HCT116 (cell line): ENCODE measurements at regions not wholly inside any gene's neighbourhood (a gene's known extent, or its start where the extent isn't known, plus 50 kb on each side); places are given as distances from the start of the nearest gene placed in this dataset.

Experiments
- ATAC-seq: fragments of 200-7000 bp; cut with Tn5 transposase; 2 replicates; pipeline ENCODE4 v1.9.1; 2020; ENCODE audit warnings: mild to moderate bottlenecking, moderate library complexity
- BruUV-seq: library from RNA; stranded (reverse); fragments of 400-500 nt; replicated peaks from 2 replicates; lab custom pipeline; 2021; lab: Mats Ljungman, UMichigan
- CTCF ChIA-PET: fragments of 300-600 bp; sonication (Branson Sonifier 250); formaldehyde crosslinking; loops from one replicate; lab custom pipeline; 2021; ENCODE audit warnings: antibody characterized with exemption; lab: Charles Lee
- POLR2A ChIA-PET: fragments of 300-600, 350-600 bp; sonication (Branson Sonifier 250); formaldehyde crosslinking; loops from one replicate; lab custom pipeline; 2021; ENCODE audit warnings: antibody characterized with exemption; lab: Charles Lee
- RAD21 ChIA-PET, 2 experiments: fragments of 300-600 bp; sonication (Branson Sonifier 250); formaldehyde crosslinking; loops; one replicate each; lab custom pipeline; 2023; ENCODE audit warnings: low total read pairs in 2 of 2; ENCODE audit not compliant: uncharacterized antibody in 2 of 2, unreplicated experiment in 2 of 2, low non-redundant PET in 1 of 2; lab: Charles Lee
- DNase-seq: peaks from one replicate; pipeline ENCODE4 v3.0.0-alpha.2; 2010; ENCODE audit warnings: low read depth, low spot score
- H2AFZ ChIP-seq: fragments of 200-600 bp; shearing (Covaris generic), sonication (generic); 2 replicates; pipeline ENCODE4 v1.6.1; 2017; ENCODE audit warnings: low read depth, mixed run types, mixed read lengths, antibody characterized with exemption, low read length; ENCODE audit not compliant: poor library complexity, severe bottlenecking
- H3K27ac ChIP-seq: 2 replicates; pipeline ENCODE4 v1.5.1; 2012; ENCODE audit warnings: low read depth, low read length
- H3K27me3 ChIP-seq: fragments of 200-600 bp; sonication (generic); 2 replicates; pipeline ENCODE4 v1.6.1; 2016; ENCODE audit warnings: mixed run types, low read length, mixed read lengths; ENCODE audit not compliant: insufficient read depth
- H3K36me3 ChIP-seq, 2 experiments: fragments of 200-500 bp in 1 of 2; fragments of 200-600 bp in 1 of 2; sonication (Bioruptor generic) in 1 of 2; sonication (generic) in 1 of 2; 2 replicates each; pipeline versions ENCODE4 v1.5.1 to v1.6.1; 2014 to 2016; ENCODE audit warnings: low read length in 2 of 2, inconsistent platforms in 1 of 2, mixed read lengths in 1 of 2, mixed run types in 1 of 2; ENCODE audit not compliant: insufficient read depth in 2 of 2, control insufficient read depth in 1 of 2
- H3K4me1 ChIP-seq, 2 experiments: fragments of 200-600 bp in 1 of 2; sonication (generic) in 1 of 2; 2 replicates each; pipeline versions ENCODE4 v1.5.1 to v1.6.1; 2012 to 2017; ENCODE audit warnings: low read length in 2 of 2, inconsistent platforms in 1 of 2, mild to moderate bottlenecking in 1 of 2, mixed read lengths in 1 of 2, mixed run types in 1 of 2, moderate library complexity in 1 of 2; ENCODE audit not compliant: insufficient read depth in 2 of 2, control insufficient read depth in 1 of 2
- H3K4me2 ChIP-seq: fragments of 200-600 bp; sonication (generic); 2 replicates; pipeline ENCODE4 v1.6.1; 2017; ENCODE audit warnings: mixed run types, low read length, mixed read lengths
- H3K4me3 ChIP-seq, 2 experiments: fragments of 200-600 bp in 1 of 2; sonication (generic) in 1 of 2; replicated peaks in 1 of 2; 2 replicates each; pipeline ENCODE4 v1.5.1; 2011 to 2016; ENCODE audit warnings: low read length in 2 of 2, control low read depth in 1 of 2, low read depth in 1 of 2, mild to moderate bottlenecking in 1 of 2, mixed read lengths in 1 of 2, mixed run types in 1 of 2
- H3K79me2 ChIP-seq: fragments of 200-600 bp; sonication (generic); 2 replicates; pipeline ENCODE4 v1.6.1; 2017; ENCODE audit warnings: mild to moderate bottlenecking, mixed run types, low read length, moderate library complexity, mixed read lengths; ENCODE audit not compliant: insufficient read depth
- H3K9ac ChIP-seq: fragments of 200-600 bp; sonication (generic); 2 replicates; pipeline ENCODE4 v1.6.1; 2016; ENCODE audit warnings: low read length, mixed read lengths
- H3K9me2 ChIP-seq: fragments of 200-600 bp; sonication (generic), shearing (Covaris generic); 2 replicates; pipeline ENCODE4 v1.6.1; 2017; ENCODE audit warnings: mixed run types, mild to moderate bottlenecking, moderate library complexity; ENCODE audit not compliant: insufficient read depth
- H3K9me3 ChIP-seq, 2 experiments: fragments of 200-500 bp in 1 of 2; fragments of 200-600 bp in 1 of 2; sonication (Bioruptor generic) in 1 of 2; sonication (generic) in 1 of 2; 2 replicates each; pipeline ENCODE4 v1.6.1; 2014 to 2017; ENCODE audit warnings: low read length in 2 of 2, mixed read lengths in 2 of 2, inconsistent platforms in 1 of 2, low read depth in 1 of 2, mild to moderate bottlenecking in 1 of 2, mixed run types in 1 of 2, moderate library complexity in 1 of 2; ENCODE audit not compliant: control insufficient read depth in 1 of 2, insufficient read depth in 1 of 2
- H4K20me1 ChIP-seq: fragments of 200-600 bp; sonication (generic), shearing (Covaris generic); 2 replicates; pipeline ENCODE4 v1.6.1; 2017; ENCODE audit warnings: mixed run types, mild to moderate bottlenecking, moderate library complexity; ENCODE audit not compliant: insufficient read depth
- CEBPB ChIP-seq: IDR thresholded peaks from 2 replicates; pipeline ENCODE4 v1.6.1; 2012; ENCODE audit warnings: low read depth
- EGR1 ChIP-seq: IDR thresholded peaks from 2 replicates; pipeline ENCODE4 v1.6.1; 2012; ENCODE audit warnings: low read depth
- ELF1 ChIP-seq: IDR thresholded peaks from 2 replicates; pipeline ENCODE4 v1.6.1; 2012; ENCODE audit warnings: low read depth, borderline replicate concordance
- POLR2AphosphoS5 ChIP-seq: IDR thresholded peaks from 2 replicates; pipeline ENCODE4 v1.6.1; 2011; ENCODE audit warnings: mild to moderate bottlenecking, low read depth, low read length, moderate library complexity
- SIN3A ChIP-seq: IDR thresholded peaks from 2 replicates; pipeline ENCODE4 v1.6.1; 2012; ENCODE audit warnings: low read depth
- SP1 ChIP-seq: IDR thresholded peaks from 2 replicates; pipeline ENCODE4 v1.6.1; 2012; ENCODE audit warnings: low read depth
- TCF7L2 ChIP-seq: IDR thresholded peaks from 2 replicates; pipeline ENCODE4 v1.7.0; 2011; ENCODE audit warnings: borderline replicate concordance, inconsistent platforms; ENCODE audit not compliant: insufficient read depth, insufficient read length; ENCODE audit errors: extremely low read depth
- YY1 ChIP-seq: IDR thresholded peaks from 2 replicates; pipeline ENCODE4 v1.6.1; 2011; ENCODE audit warnings: low read length, low read depth, moderate library complexity, mild to moderate bottlenecking; ENCODE audit not compliant: insufficient replicate concordance; ENCODE audit errors: extremely low read depth
- ZFX ChIP-seq: fragments of 450-650 bp; IDR thresholded peaks from 2 replicates; pipeline ENCODE4 v1.6.1; 2017
- ZNF274 ChIP-seq: fragments of 200-500 bp; sonication (Bioruptor generic); IDR thresholded peaks from 2 replicates; pipeline ENCODE4 v1.6.1; 2014; ENCODE audit warnings: mild to moderate bottlenecking, low read depth, low read length, inconsistent platforms
- intact Hi-C: fragments of 100-400 bp; cut with micrococcal nuclease; formaldehyde crosslinking; loops from 2 replicates; pipeline ENCODE4 v1.10.0; 2022
- TF ChIP-seq, protein P1 (sequence below): IDR thresholded peaks from 2 replicates; pipeline ENCODE4 v1.6.1; 2012
- TF ChIP-seq, protein P2 (sequence below): IDR thresholded peaks from 2 replicates; pipeline ENCODE4 v1.6.1; 2011; ENCODE audit warnings: mild to moderate bottlenecking, low read length, moderate library complexity; ENCODE audit not compliant: insufficient replicate concordance; ENCODE audit errors: extremely low read depth
- TF ChIP-seq, protein P3 (sequence below): IDR thresholded peaks from 2 replicates; pipeline ENCODE4 v1.6.1; 2012

DNA sequence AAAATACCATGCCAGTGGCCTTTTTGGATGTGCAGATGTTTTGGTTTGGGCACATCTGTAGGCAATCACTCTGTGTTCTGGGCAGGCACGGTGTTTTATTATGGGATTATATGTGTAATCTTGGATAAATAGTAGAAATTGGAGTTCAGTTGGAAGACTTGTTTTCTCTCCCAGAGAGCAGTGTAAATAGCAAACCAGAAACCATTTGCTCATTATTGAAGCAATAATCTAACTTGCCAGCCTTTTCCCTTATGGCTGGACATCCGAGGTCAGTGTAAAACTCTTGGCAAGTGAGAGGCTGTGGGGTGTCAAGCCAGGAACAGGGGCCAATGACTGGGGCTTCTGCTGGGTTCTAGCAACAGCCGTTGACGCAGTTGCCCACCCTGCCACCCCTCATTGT, 69.9 kb downstream of the IRX3 start:
- no peak overlapping the region for H2AFZ ChIP-seq
- H3K4me2 ChIP-seq, result no peak overlapping the region
- no peaks in the 10 kb centered on the region for H3K36me3 ChIP-seq
- ATAC-seq, result no peak
- no peaks in the 10 kb centered on the region for H4K20me1 ChIP-seq
- ChIA-PET CTCF (no interaction called here), RAD21 (no interaction called here), POLR2A (no interaction called here)
- no peaks in the 10 kb centered on the region for H3K9me3 ChIP-seq
- H3K4me3 ChIP-seq, result no peak overlapping the region
- TF ChIP-seq SP1 (no peak), POLR2AphosphoS5 (no peak), TCF7L2 (no peak), EGR1 (no peak), SIN3A (no peak), YY1 (no peak), CEBPB (no peak), ZFX (no peak), ZNF274 (no peak), ELF1 (no peak)
- TF ChIP-seq, protein P1, sequence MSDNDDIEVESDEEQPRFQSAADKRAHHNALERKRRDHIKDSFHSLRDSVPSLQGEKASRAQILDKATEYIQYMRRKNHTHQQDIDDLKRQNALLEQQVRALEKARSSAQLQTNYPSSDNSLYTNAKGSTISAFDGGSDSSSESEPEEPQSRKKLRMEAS, result no peak
- TF ChIP-seq, protein P2, sequence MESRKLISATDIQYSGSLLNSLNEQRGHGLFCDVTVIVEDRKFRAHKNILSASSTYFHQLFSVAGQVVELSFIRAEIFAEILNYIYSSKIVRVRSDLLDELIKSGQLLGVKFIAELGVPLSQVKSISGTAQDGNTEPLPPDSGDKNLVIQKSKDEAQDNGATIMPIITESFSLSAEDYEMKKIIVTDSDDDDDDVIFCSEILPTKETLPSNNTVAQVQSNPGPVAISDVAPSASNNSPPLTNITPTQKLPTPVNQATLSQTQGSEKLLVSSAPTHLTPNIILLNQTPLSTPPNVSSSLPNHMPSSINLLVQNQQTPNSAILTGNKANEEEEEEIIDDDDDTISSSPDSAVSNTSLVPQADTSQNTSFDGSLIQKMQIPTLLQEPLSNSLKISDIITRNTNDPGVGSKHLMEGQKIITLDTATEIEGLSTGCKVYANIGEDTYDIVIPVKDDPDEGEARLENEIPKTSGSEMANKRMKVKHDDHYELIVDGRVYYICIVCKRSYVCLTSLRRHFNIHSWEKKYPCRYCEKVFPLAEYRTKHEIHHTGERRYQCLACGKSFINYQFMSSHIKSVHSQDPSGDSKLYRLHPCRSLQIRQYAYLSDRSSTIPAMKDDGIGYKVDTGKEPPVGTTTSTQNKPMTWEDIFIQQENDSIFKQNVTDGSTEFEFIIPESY, result no peak
- TF ChIP-seq, protein P3, sequence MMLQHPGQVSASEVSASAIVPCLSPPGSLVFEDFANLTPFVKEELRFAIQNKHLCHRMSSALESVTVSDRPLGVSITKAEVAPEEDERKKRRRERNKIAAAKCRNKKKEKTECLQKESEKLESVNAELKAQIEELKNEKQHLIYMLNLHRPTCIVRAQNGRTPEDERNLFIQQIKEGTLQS, result no peak
- no peak overlapping the region for H3K27ac ChIP-seq
- intact Hi-C loops, result no loop called here
- H3K79me2 ChIP-seq, result no peaks in the 10 kb centered on the region
- H3K9me2 ChIP-seq, result no peaks in the 10 kb centered on the region
- no peak overlapping the region for H3K9ac ChIP-seq
- no peaks in the 10 kb centered on the region for H3K4me1 ChIP-seq
- peaks cover 44% of the 10 kb centered on the region for H3K27me3 ChIP-seq
- no TSS peak for BruUV-seq
- DNase-seq, result no peak
